Lower leg skin (tissue), 3 donors: ENCODE measurements at regions not wholly inside any gene's neighbourhood (a gene's known extent, or its start where the extent isn't known, plus 50 kb on each side); places are given as distances from the start of the nearest gene placed in this dataset.

Experiments used
- POLR2A ChIP-seq, 2 donors: fragments of 450-650 bp; IDR thresholded peaks; one replicate each; pipeline ENCODE4 v1.6.1; 2016 to 2017; ENCODE audit warnings: antibody characterized with exemption in 2 of 2, mild to moderate bottlenecking in 1 of 2, moderate library complexity in 1 of 2
- TF ChIP-seq, protein P1 (sequence below), 3 donors: fragments of 450-650 bp; IDR thresholded peaks; one replicate each; pipeline ENCODE4 v1.5.1; 2016; ENCODE audit warnings: antibody characterized with exemption in 3 of 3, mild to moderate bottlenecking in 3 of 3, moderate library complexity in 2 of 3

DNA sequence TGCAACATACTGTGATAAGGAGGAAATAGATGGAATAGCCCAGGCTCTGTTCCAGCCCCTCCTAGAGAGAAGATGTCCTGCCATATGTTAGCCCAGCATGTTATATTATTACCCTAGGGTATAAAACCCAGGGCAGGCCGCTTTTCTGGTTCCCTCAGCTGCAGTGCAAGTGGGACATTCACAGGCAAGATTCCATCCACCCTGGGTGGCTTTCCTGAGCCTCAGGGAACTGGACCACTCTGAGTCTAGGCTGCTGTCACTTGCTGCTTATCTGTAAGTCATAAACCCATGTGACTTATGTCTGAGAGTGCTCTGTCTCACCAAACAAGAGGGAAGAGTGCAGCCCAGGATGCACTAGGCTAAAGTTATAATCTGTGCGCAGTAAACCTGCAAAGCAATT is 413.2 kb downstream of the MZT1 start:
- no peak for TF ChIP-seq POLR2A (IDR thresholded peaks at IDR 0.05)
- TF ChIP-seq, protein P1, sequence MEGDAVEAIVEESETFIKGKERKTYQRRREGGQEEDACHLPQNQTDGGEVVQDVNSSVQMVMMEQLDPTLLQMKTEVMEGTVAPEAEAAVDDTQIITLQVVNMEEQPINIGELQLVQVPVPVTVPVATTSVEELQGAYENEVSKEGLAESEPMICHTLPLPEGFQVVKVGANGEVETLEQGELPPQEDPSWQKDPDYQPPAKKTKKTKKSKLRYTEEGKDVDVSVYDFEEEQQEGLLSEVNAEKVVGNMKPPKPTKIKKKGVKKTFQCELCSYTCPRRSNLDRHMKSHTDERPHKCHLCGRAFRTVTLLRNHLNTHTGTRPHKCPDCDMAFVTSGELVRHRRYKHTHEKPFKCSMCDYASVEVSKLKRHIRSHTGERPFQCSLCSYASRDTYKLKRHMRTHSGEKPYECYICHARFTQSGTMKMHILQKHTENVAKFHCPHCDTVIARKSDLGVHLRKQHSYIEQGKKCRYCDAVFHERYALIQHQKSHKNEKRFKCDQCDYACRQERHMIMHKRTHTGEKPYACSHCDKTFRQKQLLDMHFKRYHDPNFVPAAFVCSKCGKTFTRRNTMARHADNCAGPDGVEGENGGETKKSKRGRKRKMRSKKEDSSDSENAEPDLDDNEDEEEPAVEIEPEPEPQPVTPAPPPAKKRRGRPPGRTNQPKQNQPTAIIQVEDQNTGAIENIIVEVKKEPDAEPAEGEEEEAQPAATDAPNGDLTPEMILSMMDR (IDR thresholded peaks at IDR 0.05): no peak
